IPS DF 19.7 (cell line): ENCODE measurements at regions not wholly inside any gene's neighbourhood (a gene's known extent, or its start where the extent isn't known, plus 50 kb on each side); places are given as distances from the start of the nearest gene placed in this dataset.

Experiments used
- DNase-seq: peaks from one replicate; pipeline ENCODE4 v3.0.0-alpha.2; 2013; ENCODE audit warnings: low read depth, low spot score

DNA sequence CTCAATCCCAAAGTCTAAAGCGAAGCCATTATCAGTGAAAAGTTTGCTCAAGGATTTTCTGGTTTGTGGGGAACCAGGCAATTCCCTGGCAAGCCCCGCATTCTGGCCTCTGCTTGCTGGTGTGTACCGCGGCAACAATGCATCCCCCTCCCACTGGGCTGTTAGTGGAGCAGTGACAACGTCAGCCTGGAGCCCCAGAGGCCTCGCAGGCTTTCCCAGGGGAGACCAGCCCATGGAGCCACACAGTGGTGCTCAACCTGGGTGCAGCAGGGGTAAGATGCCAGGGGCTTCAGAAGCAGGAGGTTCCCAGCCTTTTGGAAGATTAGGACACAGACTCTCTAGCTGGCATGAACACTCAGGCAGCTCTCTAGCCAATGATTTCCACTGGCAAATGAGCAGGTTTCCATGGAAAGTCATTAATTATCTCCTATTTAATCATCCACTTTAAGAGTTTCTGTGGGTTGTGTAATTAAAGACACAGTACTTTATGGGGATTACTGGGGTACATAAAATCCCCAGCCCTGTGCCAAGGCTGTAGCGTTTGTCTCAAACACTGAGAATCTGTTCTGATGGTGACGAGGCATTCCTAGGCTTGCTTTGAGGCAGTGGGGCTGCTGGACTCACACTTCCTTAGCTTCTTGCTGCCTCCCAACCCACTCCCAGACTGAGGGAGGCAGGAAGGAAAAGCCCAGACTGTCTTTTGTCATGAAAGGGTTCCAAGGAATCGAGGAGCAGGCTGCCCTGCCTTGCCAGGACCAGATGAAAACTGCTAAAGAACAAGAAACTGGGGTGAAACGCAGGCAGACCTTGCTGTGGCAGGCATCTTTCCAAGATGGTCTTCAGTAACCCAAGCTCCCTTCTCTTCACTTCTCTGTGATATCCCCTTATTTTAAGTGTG lies 411.9 kb upstream of the SHH start:
- DNase-seq: no peak

DNA sequence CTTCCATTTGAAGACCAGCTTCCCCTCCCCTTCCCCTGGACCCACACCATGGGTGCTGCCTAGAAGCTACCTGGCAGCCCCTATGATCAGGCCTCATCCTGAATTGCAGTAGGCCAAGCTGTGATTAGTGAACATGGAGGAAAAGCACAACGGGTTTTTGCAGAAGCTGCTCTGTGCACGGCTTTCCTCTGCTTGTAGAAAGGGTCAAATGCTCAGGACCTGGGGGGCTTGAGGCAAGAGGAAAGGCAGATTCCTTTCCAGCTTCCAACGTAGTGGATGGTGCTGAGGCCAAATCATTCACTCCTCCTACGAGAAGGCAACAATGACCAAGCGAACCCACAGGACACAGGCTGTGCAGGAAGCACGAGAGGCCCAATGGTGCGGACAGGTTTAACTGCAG lies 410.3 kb upstream of the SHH start:
- DNase-seq: no peak

DNA sequence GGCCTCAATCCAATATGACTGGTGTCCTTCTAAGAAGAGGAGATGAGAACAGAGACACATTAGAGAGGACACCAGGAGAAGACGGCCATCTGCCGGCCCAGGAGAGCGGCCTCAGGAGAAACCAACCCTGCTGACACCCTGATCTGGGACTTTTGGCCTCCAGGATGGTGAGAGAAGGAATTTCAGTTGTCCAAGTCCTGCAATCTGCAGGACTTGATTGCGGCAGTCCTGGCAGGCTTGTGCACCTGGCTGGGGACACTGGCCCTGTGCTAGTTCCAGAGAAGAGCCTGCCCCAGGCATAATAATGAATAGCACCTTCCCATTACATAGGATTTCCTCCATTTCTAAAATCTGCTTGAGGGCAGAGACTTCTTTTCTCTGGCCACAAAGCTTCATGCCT lies 409.9 kb upstream of the SHH start:
- DNase-seq: no peak

DNA sequence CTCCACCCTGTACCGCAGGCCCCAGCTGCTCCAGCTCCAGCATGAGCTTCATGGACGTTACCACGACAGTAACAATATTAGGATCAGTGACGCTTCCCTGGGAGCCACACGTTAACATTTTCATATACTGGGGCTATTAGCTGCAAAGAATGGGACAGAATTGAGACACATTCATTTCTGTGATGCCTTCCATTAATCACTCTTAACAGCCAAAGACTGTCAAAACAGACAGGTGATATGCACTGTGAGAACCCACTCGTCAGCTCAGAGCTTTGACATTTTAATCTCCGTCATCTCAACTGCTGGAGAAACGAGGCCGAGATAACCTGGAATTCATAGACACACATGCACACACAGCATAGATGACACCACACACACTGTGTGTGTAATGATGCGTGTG lies 408.4 kb upstream of the SHH start:
- no peak for DNase-seq

DNA sequence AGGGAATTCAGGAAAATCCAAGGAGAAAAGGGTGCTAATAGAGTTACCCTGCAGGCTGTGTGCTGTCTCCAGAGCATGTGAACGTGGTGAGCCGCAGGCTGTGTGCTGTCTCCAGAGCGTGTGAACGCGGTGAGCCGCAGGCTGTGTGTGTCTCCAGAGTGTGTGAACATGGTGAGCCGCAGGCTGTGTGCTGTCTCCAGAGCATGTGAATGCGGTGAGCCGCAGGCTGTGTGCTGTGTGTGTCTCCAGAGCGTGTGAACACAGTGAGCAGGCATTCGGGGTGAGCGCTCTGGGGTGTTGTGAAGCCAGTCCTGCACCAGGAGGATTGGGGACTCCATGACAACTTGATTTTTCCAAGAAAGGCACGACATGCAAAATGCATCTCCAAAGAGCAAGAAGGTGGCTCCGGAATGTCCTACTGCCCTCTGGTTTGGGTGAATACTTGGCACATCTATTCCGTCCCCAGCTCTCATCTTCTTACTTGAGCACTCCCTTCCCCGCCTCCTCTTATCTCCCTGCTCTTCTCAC lies 407.9 kb upstream of the SHH start:
- DNase-seq: no peak

DNA sequence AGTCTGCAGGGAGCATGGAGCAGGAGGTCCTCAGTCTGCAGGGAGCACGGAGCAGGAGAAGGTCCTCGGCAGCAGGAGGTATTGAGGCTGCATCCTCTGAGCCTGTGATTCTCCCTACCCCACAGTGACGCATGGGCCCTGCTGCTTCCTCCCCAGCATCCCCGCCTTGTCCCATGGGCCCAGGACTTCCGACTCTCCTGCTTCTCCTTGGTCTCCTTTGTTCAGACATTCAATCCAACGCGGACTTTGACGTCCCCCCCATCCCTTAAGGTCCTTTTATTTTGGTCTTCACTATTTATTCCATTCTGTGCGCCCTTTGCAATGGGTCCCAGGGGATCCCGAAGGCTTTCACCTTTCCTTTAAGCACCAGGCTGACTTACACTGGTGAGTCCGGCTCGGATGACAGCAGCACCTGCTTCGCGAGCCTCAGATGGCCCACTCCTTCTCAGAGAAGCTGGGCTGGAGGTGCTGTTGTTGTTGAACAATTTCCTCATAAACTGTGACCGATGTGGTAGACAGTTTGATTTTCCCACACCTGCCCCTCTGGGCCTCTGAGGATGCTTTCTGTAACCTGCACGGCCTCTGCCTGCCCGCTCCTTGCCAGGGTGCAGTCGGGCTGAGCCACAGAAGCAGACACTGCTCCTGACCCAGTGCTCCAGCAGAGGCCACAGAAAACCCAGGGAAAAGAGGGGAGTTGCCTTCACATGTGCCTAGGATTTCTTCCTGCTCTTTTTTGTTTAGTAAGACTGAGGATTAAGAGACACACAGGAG lies 407.2 kb upstream of the SHH start:
- DNase-seq: no peak

DNA sequence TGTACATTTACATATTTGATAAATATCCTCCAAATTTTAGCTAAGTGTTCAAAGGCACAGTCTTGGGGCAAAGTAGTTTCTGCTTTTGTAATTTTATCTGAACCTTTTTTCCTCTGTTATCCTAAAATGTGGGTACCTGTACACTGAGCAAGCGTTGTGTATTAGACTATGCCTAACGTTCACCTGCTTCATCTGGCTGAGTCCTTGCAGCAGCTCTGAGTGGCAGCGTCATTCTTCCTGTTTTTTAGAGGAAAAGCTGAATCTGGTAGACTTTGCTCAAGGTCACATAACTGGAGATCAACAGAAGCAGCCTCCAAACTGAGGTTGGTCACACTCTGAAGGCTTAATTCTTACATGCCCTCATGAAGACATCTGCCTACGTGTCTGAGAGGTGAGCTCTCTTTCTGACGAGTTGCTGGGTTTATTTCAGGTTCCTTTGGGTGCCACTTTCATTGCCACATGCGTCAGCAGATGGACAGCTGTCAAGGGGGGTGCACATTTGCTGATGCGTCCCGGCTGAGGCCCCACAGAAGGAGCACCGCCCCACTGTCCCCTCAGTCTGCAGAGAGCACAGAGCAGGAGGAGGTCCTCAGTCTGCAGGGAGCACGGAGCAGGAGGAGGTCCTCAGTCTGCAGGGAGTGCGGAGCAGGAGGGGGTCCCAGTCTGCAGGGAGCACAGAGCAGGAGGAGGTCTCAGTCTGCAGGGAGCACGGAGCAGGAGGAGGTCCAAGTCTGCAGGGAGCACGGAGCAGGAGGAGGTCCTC lies 406.5 kb upstream of the SHH start:
- DNase-seq: no peak

DNA sequence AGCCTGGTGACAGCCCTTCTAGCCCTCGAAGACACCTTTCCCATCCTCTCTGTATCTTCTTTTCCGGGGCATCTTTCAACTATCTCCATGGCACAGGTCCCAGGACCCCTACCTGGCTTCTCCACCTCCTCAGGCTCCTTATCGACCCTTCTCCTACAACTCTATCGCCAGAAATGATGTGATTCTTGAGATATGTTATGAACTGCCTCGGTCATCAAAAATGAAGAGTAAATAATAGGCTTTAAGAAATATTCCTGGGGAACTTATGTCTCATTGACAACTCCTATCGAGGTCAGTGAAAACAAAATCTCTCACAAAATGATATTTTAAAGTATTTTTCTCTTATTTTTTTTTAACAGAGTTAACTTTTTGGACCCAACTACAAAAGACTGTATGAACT lies 405.5 kb upstream of the SHH start:
- DNase-seq: no peak

DNA sequence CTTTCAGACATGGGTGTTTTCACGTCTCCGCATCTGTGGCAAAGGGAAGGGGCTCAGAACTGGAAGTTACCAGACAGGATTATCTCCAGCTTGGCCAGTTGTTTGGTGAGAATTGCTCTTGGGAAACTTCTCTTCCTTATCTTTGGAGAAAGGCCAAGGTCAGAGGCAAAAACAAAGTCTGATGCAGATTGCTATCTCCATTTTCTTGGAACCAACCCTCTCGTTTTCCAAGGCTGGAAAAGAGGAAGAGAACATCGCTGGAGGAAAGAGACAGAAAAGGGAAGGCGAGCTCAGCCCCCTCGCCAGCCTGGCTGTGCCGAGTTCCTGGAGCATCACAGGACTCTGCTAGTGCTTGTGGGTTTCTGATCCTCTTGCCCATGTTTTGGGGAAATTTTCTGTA lies 396.8 kb upstream of the SHH start:
- no peak for DNase-seq

DNA sequence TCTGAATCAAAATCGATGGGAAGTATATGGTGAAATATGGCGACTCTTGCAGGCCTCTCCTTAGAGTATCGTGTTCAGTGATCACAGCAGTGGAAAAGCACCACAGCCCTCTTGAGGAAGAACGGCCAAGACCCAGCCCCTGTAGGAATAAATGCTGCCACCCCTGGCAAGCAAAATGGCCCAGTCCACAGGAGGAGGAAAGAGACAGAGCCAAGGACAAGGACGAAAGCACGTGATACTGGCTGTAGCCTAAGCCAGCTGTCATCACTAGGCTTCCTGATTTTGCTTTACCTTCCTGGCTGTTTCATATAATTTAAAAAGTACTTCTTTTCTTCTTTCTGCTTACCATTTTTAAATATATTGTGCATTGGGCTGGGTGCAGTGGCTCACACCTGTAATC lies 395.0 kb upstream of the SHH start:
- DNase-seq: no peak

DNA sequence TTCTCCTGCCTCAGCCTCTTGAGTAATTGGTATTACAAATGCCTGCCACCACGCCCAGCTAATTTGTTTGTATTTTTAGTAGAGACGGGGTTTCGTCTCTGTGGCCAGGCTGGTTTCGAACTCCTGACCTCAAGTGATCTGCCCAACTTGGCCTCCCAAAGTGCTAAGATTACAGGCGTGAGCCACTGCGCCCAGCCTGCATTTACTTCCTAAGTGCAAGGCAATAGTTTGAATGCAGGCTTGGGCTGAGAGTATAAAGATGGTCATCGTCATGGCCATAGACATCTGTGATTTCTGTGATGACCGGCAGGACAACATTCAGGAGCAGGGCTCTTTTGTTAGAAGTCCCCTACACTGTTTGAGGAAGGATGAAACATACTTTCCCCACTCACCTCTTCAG lies 393.9 kb upstream of the SHH start:
- DNase-seq: no peak

DNA sequence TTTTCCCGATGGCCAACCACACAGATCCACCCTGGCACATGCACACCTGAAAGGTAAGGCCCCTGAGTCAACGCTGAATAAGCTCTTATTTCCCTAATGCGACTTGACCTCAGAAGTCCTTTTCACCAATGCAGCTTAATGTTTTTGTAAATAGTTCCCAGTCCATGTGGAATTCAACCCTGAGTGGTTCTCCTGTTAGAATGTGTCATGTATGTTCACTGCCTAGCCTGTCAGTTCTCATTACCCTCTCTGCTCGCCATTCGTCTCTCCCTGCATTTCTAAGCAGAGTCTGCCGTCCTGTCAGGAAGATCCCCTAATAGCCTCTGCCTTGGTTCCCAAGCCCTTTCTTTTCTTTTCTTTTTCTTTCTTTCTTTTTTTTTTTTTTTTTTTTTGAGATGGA lies 392.6 kb upstream of the SHH start:
- DNase-seq: no peak

DNA sequence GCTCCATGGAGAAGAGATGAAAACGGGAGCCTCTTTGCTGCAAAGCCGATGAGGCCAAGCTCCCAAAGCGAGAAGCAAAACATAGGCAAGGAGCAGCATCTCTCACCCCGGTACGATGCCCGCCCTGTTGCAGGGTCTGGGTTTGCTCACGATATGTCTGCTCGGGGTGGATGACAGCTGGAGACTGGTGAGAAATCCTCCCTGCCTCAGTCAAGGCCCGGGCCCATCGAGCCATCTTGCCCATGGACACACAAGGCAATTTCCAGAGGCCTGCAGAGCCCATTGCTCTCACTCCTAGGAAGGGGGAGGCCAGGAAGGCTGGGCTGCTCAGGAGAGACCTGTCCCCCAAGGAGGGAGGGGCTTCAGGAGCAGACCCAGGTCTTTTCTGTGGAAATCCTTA lies 391.7 kb upstream of the SHH start:
- DNase-seq: no peak

DNA sequence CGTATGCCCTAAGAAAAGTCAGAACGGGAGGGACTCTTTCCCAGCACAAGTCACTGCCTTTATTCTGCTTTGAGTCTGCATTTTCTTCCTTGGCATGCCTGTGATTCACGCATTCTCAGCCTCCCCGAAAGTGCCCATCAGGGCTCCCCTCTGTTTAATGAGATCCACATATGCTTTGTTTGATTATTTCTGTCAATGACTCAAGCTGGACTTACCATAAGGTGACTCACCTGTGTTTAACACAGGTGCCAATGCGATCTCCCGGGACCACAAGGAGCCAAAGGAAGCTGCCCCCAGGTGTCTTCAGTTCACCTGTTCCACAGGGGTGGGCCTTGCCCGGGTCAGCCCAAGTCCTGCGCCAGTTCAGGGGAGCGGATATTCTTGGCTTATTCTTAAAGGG lies 386.0 kb upstream of the SHH start:
- no peak for DNase-seq

DNA sequence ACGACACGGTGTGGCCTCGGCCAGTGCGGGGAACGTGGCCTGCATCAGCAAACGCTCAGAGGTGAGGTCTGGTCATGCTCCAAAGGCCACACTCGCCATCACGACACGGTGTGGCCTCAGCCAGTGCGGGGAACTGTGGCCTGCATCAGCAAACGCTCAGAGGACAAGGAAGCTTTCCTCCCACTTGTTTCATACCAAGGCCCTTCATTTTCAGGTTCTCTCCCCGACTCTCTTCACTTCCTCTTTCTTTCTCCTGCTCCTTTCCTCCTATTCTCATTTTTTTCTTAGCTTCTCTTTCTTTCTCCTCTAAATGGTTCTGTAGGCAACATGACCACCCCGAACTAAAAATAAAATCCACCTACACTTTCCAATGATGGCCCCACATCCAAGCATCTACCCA lies 384.4 kb upstream of the SHH start:
- DNase-seq: no peak

DNA sequence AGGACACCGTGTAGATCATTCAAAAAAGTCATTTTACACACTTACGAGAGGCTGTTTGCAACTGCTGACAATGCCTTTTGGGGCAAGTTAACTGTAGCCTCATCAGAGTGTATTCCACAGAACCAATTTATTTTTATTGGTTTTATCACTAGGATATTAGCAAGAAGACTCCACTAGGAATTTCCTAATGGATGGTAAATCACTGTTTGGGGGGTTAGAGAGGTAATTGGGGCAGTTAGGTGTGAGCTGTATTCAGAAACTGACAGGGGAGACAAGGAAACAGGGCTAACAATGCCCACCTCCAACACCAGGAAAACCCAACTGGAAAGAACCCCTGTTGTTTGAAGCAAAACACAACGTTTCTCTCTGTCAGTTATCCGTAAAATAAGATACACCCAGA lies 383.0 kb upstream of the SHH start:
- DNase-seq: no peak

DNA sequence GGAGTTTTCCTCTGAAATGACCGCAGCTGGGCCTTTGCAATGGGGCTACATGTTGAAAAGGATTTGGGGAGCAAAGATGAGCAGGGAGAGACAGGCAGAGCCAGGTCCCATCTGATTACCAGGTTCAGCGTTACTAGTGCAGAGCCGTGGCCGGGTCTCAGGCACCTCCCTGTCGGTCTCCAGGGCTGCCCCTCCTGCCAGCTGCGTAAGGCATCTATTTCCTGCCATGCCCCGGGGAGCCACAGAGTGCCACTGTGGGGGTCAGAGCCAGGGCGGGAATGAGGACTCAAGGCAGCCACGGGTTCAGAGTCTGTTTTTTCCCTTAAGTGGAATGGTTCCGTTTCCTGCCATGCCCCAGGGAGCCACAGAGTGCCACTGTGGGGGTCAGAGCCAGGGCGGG lies 382.6 kb upstream of the SHH start:
- no peak for DNase-seq

DNA sequence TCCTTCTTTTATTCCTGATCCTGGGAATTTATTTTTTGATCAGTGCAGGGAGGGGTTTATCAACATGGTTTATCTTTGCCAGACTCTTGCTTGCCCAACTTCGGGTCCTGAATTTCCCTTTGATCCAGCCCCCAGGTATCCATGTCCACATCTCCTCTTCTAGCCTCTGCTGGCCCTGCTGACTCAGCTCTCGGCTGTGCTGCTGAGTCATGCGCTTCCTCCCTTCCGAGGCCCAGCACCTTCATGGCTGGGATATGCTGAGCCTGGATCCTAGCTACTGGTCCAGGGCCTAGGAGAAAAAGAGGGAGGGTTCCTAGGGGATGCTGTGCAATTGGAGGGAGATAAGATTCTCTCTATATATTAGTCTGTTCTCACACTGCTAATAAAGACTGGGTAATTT lies 380.7 kb upstream of the SHH start:
- no peak for DNase-seq

DNA sequence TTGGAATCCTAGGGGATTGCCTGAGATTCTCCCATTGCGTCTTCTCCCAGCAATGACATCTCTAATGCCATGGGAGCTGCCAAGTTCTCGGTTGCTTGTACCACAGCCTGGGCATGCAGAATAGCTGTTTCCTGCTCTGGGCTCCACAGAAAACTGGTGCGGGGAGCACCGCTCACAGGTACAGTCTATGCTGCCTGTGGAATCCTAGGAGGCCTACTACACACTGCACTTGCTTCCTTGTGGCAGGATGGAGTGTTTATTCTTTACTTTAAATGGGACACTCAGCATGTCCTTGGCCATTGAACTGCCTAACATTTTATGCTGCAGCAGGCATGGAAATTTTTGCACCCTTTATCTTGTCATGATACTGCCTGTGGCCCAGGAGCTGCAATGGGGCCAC lies 378.8 kb upstream of the SHH start:
- DNase-seq: no peak

DNA sequence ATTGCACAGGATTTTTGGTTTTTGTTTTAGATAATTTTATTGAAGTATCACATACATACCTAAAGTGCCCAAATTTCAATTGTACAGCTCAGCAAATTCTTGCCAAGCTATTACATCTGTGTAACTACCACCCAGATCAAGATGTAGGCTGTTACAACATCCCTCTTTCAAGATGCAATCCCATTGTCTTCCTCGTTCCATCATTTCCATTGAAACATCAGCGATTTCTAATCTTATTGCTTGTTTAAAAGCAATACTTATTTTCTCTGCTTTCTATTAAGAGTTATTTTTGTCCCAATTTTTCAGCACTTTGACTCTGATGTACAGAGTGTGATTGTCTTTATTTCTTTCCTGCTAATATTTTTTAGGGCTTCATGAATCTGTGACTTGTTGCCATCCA lies 372.8 kb upstream of the SHH start:
- DNase-seq: no peak

DNA sequence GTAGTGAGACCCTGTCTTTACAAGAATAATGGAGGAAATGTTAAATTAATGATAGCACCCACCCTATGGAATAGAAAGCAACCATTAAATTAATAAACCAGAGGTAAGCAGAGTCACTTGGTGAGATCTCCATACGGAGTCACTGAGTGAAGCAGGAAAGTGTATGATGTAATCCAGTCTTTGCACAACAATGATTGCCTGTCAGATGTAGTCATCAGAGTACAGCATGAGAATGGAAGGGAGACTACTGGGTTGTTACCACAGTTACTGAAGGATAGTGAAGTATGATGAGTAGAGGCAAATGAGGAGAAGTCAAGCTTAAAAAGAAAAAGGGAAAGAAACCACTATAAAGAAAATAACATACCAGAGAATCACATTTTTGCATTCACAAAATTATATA lies 371.9 kb upstream of the SHH start:
- DNase-seq: no peak
